DMS53 (cell line): ENCODE measurements at regions not wholly inside any gene's neighbourhood (a gene's known extent, or its start where the extent isn't known, plus 50 kb on each side); places are given as distances from the start of the nearest gene placed in this dataset.
"Not testable (repeated sequence)": the region's sequence is repeated elsewhere in the genome, so short reads cannot be mapped to it uniquely, and the experiment has no call there.

ENCODE experiments used
- DNase-seq: peaks from one replicate; lab custom pipeline; 2025; lab: John Stamatoyannopoulos, UW

- peak; percentile 45 for DNase-seq
These were observed 172.8 kb downstream of the ATP6V0E2 start for GRCh38 chr7:150046290-150047194.

- peak; percentile 62 for DNase-seq
These were observed 173.6 kb downstream of the ATP6V0E2 start for GRCh38 chr7:150047329-150047728.

GRCh38 chr7:150047772-150048171, 174.0 kb downstream of the ATP6V0E2 start:
- DNase-seq, result peak; percentile 62

- peak; percentile 51 for DNase-seq
These were observed 174.7 kb downstream of the ATP6V0E2 start for GRCh38 chr7:150048244-150049011.

GRCh38 chr7:150049012-150049655, 175.4 kb downstream of the ATP6V0E2 start:
- peak; percentile 53 for DNase-seq

GRCh38 chr7:150053396-150053795, 179.6 kb downstream of the ATP6V0E2 start:
- DNase-seq, result not testable (repeated sequence)

- not testable (repeated sequence) for DNase-seq
These were observed 180.5 kb downstream of the ATP6V0E2 start for GRCh38 chr7:150054242-150054641.

GRCh38 chr7:150060259-150061221, 186.8 kb downstream of the ATP6V0E2 start:
- not testable (repeated sequence) for DNase-seq

GRCh38 chr7:150063195-150063594, 189.4 kb downstream of the ATP6V0E2 start:
- DNase-seq, result not testable (repeated sequence)

GRCh38 chr7:150069555-150070313, 196.0 kb downstream of the ATP6V0E2 start:
- not testable (repeated sequence) for DNase-seq

GRCh38 chr7:150077543-150077942, 203.8 kb downstream of the ATP6V0E2 start:
- DNase-seq, result not testable (repeated sequence)

- not testable (repeated sequence) for DNase-seq
These were observed 208.1 kb downstream of the ATP6V0E2 start for GRCh38 chr7:150081865-150082264.

GRCh38 chr7:150084724-150085123, 211.0 kb downstream of the ATP6V0E2 start:
- not testable (repeated sequence) for DNase-seq

- not testable (repeated sequence) for DNase-seq
These were observed 213.7 kb downstream of the ATP6V0E2 start for GRCh38 chr7:150087478-150087877.

- DNase-seq, result not testable (repeated sequence)
These were observed 215.4 kb downstream of the ATP6V0E2 start for GRCh38 chr7:150089139-150089538.

- DNase-seq, result not testable (repeated sequence)
These were observed 217.0 kb downstream of the ATP6V0E2 start for GRCh38 chr7:150090776-150091175.

GRCh38 chr7:150093897-150094296, 220.1 kb downstream of the ATP6V0E2 start:
- not testable (repeated sequence) for DNase-seq

- DNase-seq, result not testable (repeated sequence)
These were observed 222.6 kb downstream of the ATP6V0E2 start for GRCh38 chr7:150096213-150096994.

GRCh38 chr7:150098592-150098991, 224.6 kb upstream of the LRRC61 start:
- DNase-seq, result not testable (repeated sequence)
